Astrocyte of the cerebellum (primary cell): ENCODE measurements at regions not wholly inside any gene's neighbourhood (a gene's known extent, or its start where the extent isn't known, plus 50 kb on each side); places are given as distances from the start of the nearest gene placed in this dataset.
"Not testable (repeated sequence)": the region's sequence is repeated elsewhere in the genome, so short reads cannot be mapped to it uniquely, and the experiment has no call there.

Experiments used
- DNase-seq: peaks from one replicate; pipeline ENCODE4 v3.0.0-alpha.2; 2011; ENCODE audit warnings: low read depth
- H3K4me3 ChIP-seq: 2 replicates; pipeline ENCODE4 v1.5.1; 2011; ENCODE audit warnings: mild to moderate bottlenecking, low read depth, low read length, moderate library complexity
- CTCF ChIP-seq: IDR thresholded peaks from 2 replicates; pipeline ENCODE4 v1.5.1; 2012; ENCODE audit warnings: low read length, low read depth, moderate library complexity, mild to moderate bottlenecking; ENCODE audit errors: missing control alignments
- in situ Hi-C: cut with HindIII; loops from 2 replicates; pipeline ENCODE4 v1.10.0; 2017; ENCODE audit warnings: low sequenced_read_pairs

GRCh38 chrX:125604448-125604847, 284.8 kb downstream of the TEX13C start:
- in situ Hi-C loops = no loop called here
- TF ChIP-seq CTCF = no peak
- DNase-seq = no peak
- no peak overlapping the region for H3K4me3 ChIP-seq

- H3K4me3 ChIP-seq = no peak overlapping the region
- in situ Hi-C loops = no loop called here
- DNase-seq = no peak
- TF ChIP-seq CTCF = no peak
Observed at GRCh38 chrX:125605145-125605544, 285.5 kb downstream of the TEX13C start.

GRCh38 chrX:125614591-125615343, 295.1 kb downstream of the TEX13C start:
- DNase-seq, H3K4me3 ChIP-seq, in situ Hi-C loops: not testable (repeated sequence)

GRCh38 chrX:125620715-125621587, 301.3 kb downstream of the TEX13C start:
- H3K4me3 ChIP-seq = no peak overlapping the region
- TF ChIP-seq CTCF = no peak
- in situ Hi-C loops = no loop called here
- no peak for DNase-seq

- DNase-seq = no peak
- in situ Hi-C loops = no loop called here
- no peak for TF ChIP-seq CTCF
- no peak overlapping the region for H3K4me3 ChIP-seq
Observed at GRCh38 chrX:125621588-125621927, 301.9 kb downstream of the TEX13C start.

GRCh38 chrX:125622899-125623298, 303.2 kb downstream of the TEX13C start:
- no peak for DNase-seq
- TF ChIP-seq CTCF = no peak
- in situ Hi-C loops = no loop called here
- no peak overlapping the region for H3K4me3 ChIP-seq

GRCh38 chrX:125627676-125628075, 308.0 kb downstream of the TEX13C start:
- no peak for DNase-seq
- TF ChIP-seq CTCF = no peak
- in situ Hi-C loops = no loop called here
- no peak overlapping the region for H3K4me3 ChIP-seq
